GM18511 (cell line): ENCODE measurements at regions not wholly inside any gene's neighbourhood (a gene's known extent, or its start where the extent isn't known, plus 50 kb on each side); places are given as distances from the start of the nearest gene placed in this dataset.
"Not testable (repeated sequence)": the region's sequence is repeated elsewhere in the genome, so short reads cannot be mapped to it uniquely, and the experiment has no call there.

Experiments used
- ATAC-seq: cut with Tn5 transposase; IDR thresholded peaks from one replicate; pipeline ENCODE4 v1.9.1; 2021; ENCODE audit warnings: mild to moderate bottlenecking, moderate library complexity; ENCODE audit not compliant: unreplicated experiment

- ATAC-seq: not testable (repeated sequence)
Measured at GRCh38 chr21:7828260-7828659, 2693.1 kb upstream of the TPTE start.

DNA sequence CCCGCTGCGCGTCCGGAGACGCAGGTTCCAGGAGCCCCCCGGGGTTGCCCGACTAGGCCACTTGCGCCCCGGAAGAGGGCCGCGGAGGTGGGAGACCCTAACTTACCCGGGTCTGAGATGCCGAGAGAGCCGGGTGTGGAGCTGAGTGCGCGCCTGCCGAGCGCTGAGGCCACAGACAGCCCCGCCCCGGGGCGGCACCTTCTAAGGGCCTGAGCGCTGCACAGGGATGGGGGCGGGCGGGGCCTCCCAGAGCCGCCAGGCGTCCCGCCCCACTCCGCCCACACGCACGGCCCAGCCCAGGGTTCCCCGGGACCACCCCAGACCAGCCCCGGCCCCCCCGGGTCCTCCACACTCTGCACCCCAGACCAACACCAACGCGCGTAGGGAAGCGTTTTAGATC is 2692.0 kb upstream of the TPTE start:
- ATAC-seq: not testable (repeated sequence)

GRCh38 chr21:7837315-7837714 is 2684.1 kb upstream of the TPTE start:
- ATAC-seq: not testable (repeated sequence)

DNA sequence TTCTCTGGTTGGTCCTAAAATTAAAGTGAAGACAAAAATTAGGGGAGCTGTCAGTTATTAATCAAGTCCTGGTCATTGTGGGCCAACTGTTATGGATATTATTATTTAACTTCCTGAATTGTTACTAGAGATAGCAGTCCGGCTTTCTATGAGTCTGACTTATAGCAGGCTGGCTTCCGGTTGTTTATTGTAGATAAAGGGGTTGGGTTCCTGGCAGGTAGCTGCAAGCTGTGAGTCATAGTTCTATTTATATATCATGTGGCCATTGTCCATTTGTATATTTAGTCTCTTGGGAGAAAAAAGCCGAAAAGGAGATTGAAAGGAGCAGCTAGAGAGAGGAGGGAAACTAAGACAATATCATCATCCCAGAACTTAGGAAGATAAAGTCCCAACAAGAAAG is 2668.0 kb upstream of the TPTE start:
- not testable (repeated sequence) for ATAC-seq

- ATAC-seq: not testable (repeated sequence)
Measured at GRCh38 chr21:7853836-7854235, 2667.5 kb upstream of the TPTE start.
